A673 (cell line): ENCODE measurements at regions not wholly inside any gene's neighbourhood (a gene's known extent, or its start where the extent isn't known, plus 50 kb on each side); places are given as distances from the start of the nearest gene placed in this dataset.
A peak's percentile ranks its signal among the peaks of the same experiment; 100 is the strongest.

Source experiments
- BruUV-seq: library from RNA; stranded (reverse); fragments of 400-500 nt; replicated peaks from 2 replicates; lab custom pipeline; 2021; lab: Mats Ljungman, UMichigan
- CTCF ChIA-PET: fragments of 300-600 bp; sonication (Branson Sonifier 250); formaldehyde crosslinking; loops from one replicate; lab custom pipeline; 2022; ENCODE audit warnings: antibody characterized with exemption; lab: Charles Lee
- POLR2A ChIA-PET: fragments of 300-600 bp; sonication (Branson Sonifier 250); formaldehyde crosslinking; loops from one replicate; lab custom pipeline; 2022; ENCODE audit warnings: antibody characterized with exemption; ENCODE audit not compliant: low non-redundant PET; lab: Charles Lee
- DNase-seq: peaks from one replicate; pipeline ENCODE4 v3.0.0-alpha.2; 2015; ENCODE audit warnings: low spot score
- H3K27ac ChIP-seq: fragments of 200-600 bp; sonication (generic); 2 replicates; pipeline ENCODE4 v1.5.1; 2016; ENCODE audit warnings: mixed run types, low read depth, mild to moderate bottlenecking, mixed read lengths, antibody characterized with exemption, low read length; ENCODE audit not compliant: poor library complexity, severe bottlenecking
- H3K27me3 ChIP-seq: fragments of 200-600 bp; sonication (generic); replicated peaks from 2 replicates; pipeline ENCODE4 v1.6.1; 2017; ENCODE audit warnings: mixed run types, low read depth, mild to moderate bottlenecking, mixed read lengths, antibody characterized with exemption, low read length; ENCODE audit not compliant: insufficient read depth, poor library complexity
- H3K36me3 ChIP-seq: fragments of 200-600 bp; sonication (generic); 2 replicates; pipeline ENCODE4 v1.6.1; 2016; ENCODE audit warnings: mixed run types, mild to moderate bottlenecking, mixed read lengths, antibody characterized with exemption, low read length; ENCODE audit not compliant: insufficient read depth, poor library complexity, severe bottlenecking
- H3K4me1 ChIP-seq: fragments of 200-600 bp; sonication (generic); 2 replicates; pipeline ENCODE4 v1.6.1; 2017; ENCODE audit warnings: mixed run types, mild to moderate bottlenecking, mixed read lengths, antibody characterized with exemption, low read length; ENCODE audit not compliant: insufficient read depth, poor library complexity, severe bottlenecking
- H3K4me3 ChIP-seq: fragments of 200-600 bp; sonication (generic); 2 replicates; pipeline ENCODE4 v1.5.1; 2016; ENCODE audit warnings: low read depth, mixed run types, mild to moderate bottlenecking, mixed read lengths, low read length; ENCODE audit not compliant: poor library complexity, severe bottlenecking
- H3K9me3 ChIP-seq: fragments of 200-600 bp; sonication (generic); 2 replicates; pipeline ENCODE4 v1.6.1; 2016; ENCODE audit warnings: mixed run types, low read depth, mild to moderate bottlenecking, mixed read lengths, antibody characterized with exemption, low read length; ENCODE audit not compliant: poor library complexity, severe bottlenecking
- CTCF ChIP-seq: fragments of 300-800, 200-600 bp; sonication (generic); conservative IDR thresholded peaks from 2 replicates; pipeline ENCODE4 v1.5.1; 2017; ENCODE audit warnings: low read depth, mild to moderate bottlenecking, antibody characterized with exemption, low read length, moderate library complexity, mixed read lengths
- EZH2 ChIP-seq: fragments of 200-600 bp; sonication (generic); IDR thresholded peaks from 2 replicates; pipeline ENCODE4 v1.6.1; 2017; ENCODE audit warnings: borderline replicate concordance, low read depth, mild to moderate bottlenecking, mixed read lengths, antibody characterized with exemption, low read length; ENCODE audit not compliant: poor library complexity, severe bottlenecking
- intact Hi-C: fragments of 100-400 bp; cut with micrococcal nuclease; formaldehyde crosslinking; loops from one replicate; pipeline ENCODE4 v1.10.0; 2022; ENCODE audit not compliant: unreplicated experiment

- no peak overlapping the region for H3K4me3 ChIP-seq
- no peaks in the 10 kb centered on the region for H3K9me3 ChIP-seq
- BruUV-seq = no TSS peak
- ChIA-PET POLR2A (no interaction called here), CTCF (no interaction called here)
- DNase-seq = no peak
- H3K27ac ChIP-seq = no peak overlapping the region
- TF ChIP-seq CTCF = no peak
- H3K4me1 ChIP-seq = no peaks in the 10 kb centered on the region
- intact Hi-C loops = no loop called here
- no peaks in the 10 kb centered on the region for H3K27me3 ChIP-seq
- H3K36me3 ChIP-seq = no peaks in the 10 kb centered on the region
These were observed 600.2 kb upstream of the CCNG1 start for GRCh38 chr5:162837155-162837554.

GRCh38 chr5:162842727-162843126 is 594.7 kb upstream of the CCNG1 start:
- TF ChIP-seq CTCF (no peak), EZH2 (no peak)
- no peak overlapping the region for H3K4me3 ChIP-seq
- POLR2A ChIA-PET = no interaction called here
- H3K36me3 ChIP-seq = no peaks in the 10 kb centered on the region
- H3K27ac ChIP-seq = no peak overlapping the region
- intact Hi-C loops = no loop called here
- H3K4me1 ChIP-seq = no peaks in the 10 kb centered on the region
- no TSS peak for BruUV-seq
- no peaks in the 10 kb centered on the region for H3K9me3 ChIP-seq
- no peak for DNase-seq
- no peaks in the 10 kb centered on the region for H3K27me3 ChIP-seq
- CTCF ChIA-PET = no interaction called here

- intact Hi-C loops = no loop called here
- H3K27me3 ChIP-seq = no peaks in the 10 kb centered on the region
- no TSS peak for BruUV-seq
- H3K4me1 ChIP-seq = no peaks in the 10 kb centered on the region
- H3K36me3 ChIP-seq = no peaks in the 10 kb centered on the region
- ChIA-PET CTCF (no interaction called here), POLR2A (no interaction called here)
- no peak for DNase-seq
- no peak for TF ChIP-seq EZH2
- TF ChIP-seq CTCF = 0 out of 2 replicates have a peak, but pooled peaks have one; percentile 10
- no peak overlapping the region for H3K4me3 ChIP-seq
- H3K27ac ChIP-seq = no peak overlapping the region
- no peaks in the 10 kb centered on the region for H3K9me3 ChIP-seq
These were observed 585.3 kb upstream of the CCNG1 start for GRCh38 chr5:162852134-162852533.
